DOHH2 (cell line): ENCODE measurements at regions not wholly inside any gene's neighbourhood (a gene's known extent, or its start where the extent isn't known, plus 50 kb on each side); places are given as distances from the start of the nearest gene placed in this dataset.

ENCODE experiments used
- H3F3A ChIP-seq: fragments of 200-600 bp; sonication (generic), shearing (Covaris generic); 2 replicates; pipeline ENCODE4 v1.6.0; 2016; ENCODE audit warnings: antibody characterized with exemption, mild to moderate bottlenecking; ENCODE audit not compliant: control insufficient read depth, insufficient read depth
- H3K27ac ChIP-seq: fragments of 200-600 bp; sonication (generic); 2 replicates; pipeline ENCODE4 v1.5.1; 2014; ENCODE audit warnings: low read depth, mild to moderate bottlenecking, low read length, moderate library complexity
- H3K27me3 ChIP-seq: fragments of 200-600 bp; sonication (generic); 2 replicates; pipeline ENCODE4 v1.6.1; 2014; ENCODE audit warnings: mild to moderate bottlenecking, low read length, mixed read lengths; ENCODE audit not compliant: control insufficient read depth
- H3K36me3 ChIP-seq: fragments of 200-600 bp; sonication (generic); 2 replicates; pipeline ENCODE4 v1.6.1; 2014; ENCODE audit warnings: mild to moderate bottlenecking, low read length, moderate library complexity, mixed read lengths; ENCODE audit not compliant: control insufficient read depth
- H3K4me1 ChIP-seq: fragments of 200-600 bp; sonication (generic); 2 replicates; pipeline ENCODE4 v1.6.1; 2014; ENCODE audit warnings: mild to moderate bottlenecking, low read length, mixed read lengths; ENCODE audit not compliant: control insufficient read depth
- H3K4me2 ChIP-seq: fragments of 200-600 bp; sonication (generic); 2 replicates; pipeline ENCODE4 v1.6.0; 2014; ENCODE audit warnings: mild to moderate bottlenecking, low read length, moderate library complexity
- H3K4me3 ChIP-seq: fragments of 200-600 bp; sonication (generic); 2 replicates; pipeline ENCODE4 v1.5.1; 2014; ENCODE audit warnings: mild to moderate bottlenecking, low read length, mixed read lengths
- H3K79me2 ChIP-seq: fragments of 200-600 bp; sonication (generic); 2 replicates; pipeline ENCODE4 v1.6.1; 2014; ENCODE audit warnings: mild to moderate bottlenecking, low read length, mixed read lengths; ENCODE audit not compliant: control insufficient read depth
- H3K9me2 ChIP-seq: fragments of 200-600 bp; sonication (generic); replicated peaks from 2 replicates; pipeline ENCODE4 v1.6.1; 2014; ENCODE audit warnings: mild to moderate bottlenecking, low read length, mixed read lengths; ENCODE audit not compliant: control insufficient read depth
- H3K9me3 ChIP-seq: fragments of 200-600 bp; sonication (generic); 2 replicates; pipeline ENCODE4 v1.6.1; 2014; ENCODE audit warnings: antibody characterized with exemption, low read length, mixed read lengths; ENCODE audit not compliant: control insufficient read depth, insufficient read depth
- H4K20me1 ChIP-seq: fragments of 200-600 bp; sonication (generic); 2 replicates; pipeline ENCODE4 v1.6.0; 2014; ENCODE audit warnings: low read depth, mild to moderate bottlenecking, antibody characterized with exemption, low read length, moderate library complexity; ENCODE audit not compliant: control insufficient read depth, insufficient read depth
- CTCF ChIP-seq: fragments of 200-600 bp; sonication (generic); IDR thresholded peaks from one replicate; pipeline ENCODE4 v1.5.1; 2014; ENCODE audit warnings: antibody characterized with exemption, mild to moderate bottlenecking, low read depth, low read length; ENCODE audit not compliant: poor library complexity, severe bottlenecking
- EZH2phosphoT487 ChIP-seq: fragments of 200-600 bp; sonication (generic); IDR thresholded peaks from 2 replicates; pipeline ENCODE4 v1.6.1; 2017; ENCODE audit warnings: borderline replicate concordance, mild to moderate bottlenecking, antibody characterized with exemption, low read length, moderate library complexity, mixed read lengths

- Histone ChIP-seq H3F3A (no peaks in the 10 kb centered on the region), H3K9me2 (no peaks in the 10 kb centered on the region), H3K27me3 (no peaks in the 10 kb centered on the region), H3K4me1 (no peaks in the 10 kb centered on the region), H3K79me2 (no peaks in the 10 kb centered on the region), H4K20me1 (no peaks in the 10 kb centered on the region), H3K9me3 (no peaks in the 10 kb centered on the region), H3K4me2 (no peak overlapping the region), H3K27ac (no peak overlapping the region), H3K4me3 (no peak overlapping the region), H3K36me3 (no peaks in the 10 kb centered on the region)
- TF ChIP-seq CTCF (no peak), EZH2phosphoT487 (no peak)
These were observed 729.7 kb upstream of the TBX3 start for GRCh38 chr12:115413626-115414025.

- no peak overlapping the region for H3K4me2 ChIP-seq
- H3K79me2 ChIP-seq: no peaks in the 10 kb centered on the region
- H3K9me3 ChIP-seq: no peaks in the 10 kb centered on the region
- no peaks in the 10 kb centered on the region for H3K9me2 ChIP-seq
- no peak overlapping the region for H3K27ac ChIP-seq
- no peaks in the 10 kb centered on the region for H3K36me3 ChIP-seq
- H3K4me1 ChIP-seq: no peaks in the 10 kb centered on the region
- no peak overlapping the region for H3K4me3 ChIP-seq
- no peaks in the 10 kb centered on the region for H4K20me1 ChIP-seq
- H3F3A ChIP-seq: no peaks in the 10 kb centered on the region
- TF ChIP-seq CTCF (no peak), EZH2phosphoT487 (no peak)
- no peaks in the 10 kb centered on the region for H3K27me3 ChIP-seq
These were observed 728.9 kb upstream of the TBX3 start for GRCh38 chr12:115412831-115413230.

GRCh38 chr12:115411121-115411520, 727.1 kb upstream of the TBX3 start:
- no peaks in the 10 kb centered on the region for H3K9me2 ChIP-seq
- no peaks in the 10 kb centered on the region for H3K4me1 ChIP-seq
- H3K36me3 ChIP-seq: no peaks in the 10 kb centered on the region
- H3K4me2 ChIP-seq: no peak overlapping the region
- H3K27me3 ChIP-seq: no peaks in the 10 kb centered on the region
- no peaks in the 10 kb centered on the region for H3F3A ChIP-seq
- H3K27ac ChIP-seq: no peak overlapping the region
- H4K20me1 ChIP-seq: no peaks in the 10 kb centered on the region
- no peaks in the 10 kb centered on the region for H3K9me3 ChIP-seq
- H3K79me2 ChIP-seq: no peaks in the 10 kb centered on the region
- no peak overlapping the region for H3K4me3 ChIP-seq
- TF ChIP-seq EZH2phosphoT487: no peak
- no peak for TF ChIP-seq CTCF

GRCh38 chr12:115408642-115409041, 724.7 kb upstream of the TBX3 start:
- Histone ChIP-seq H4K20me1 (no peaks in the 10 kb centered on the region), H3K4me2 (no peak overlapping the region), H3K27me3 (no peaks in the 10 kb centered on the region), H3K36me3 (no peaks in the 10 kb centered on the region), H3K27ac (no peak overlapping the region), H3F3A (no peaks in the 10 kb centered on the region), H3K79me2 (no peaks in the 10 kb centered on the region), H3K9me2 (no peaks in the 10 kb centered on the region), H3K4me1 (no peaks in the 10 kb centered on the region), H3K9me3 (no peaks in the 10 kb centered on the region), H3K4me3 (no peak overlapping the region)
- TF ChIP-seq CTCF (no peak), EZH2phosphoT487 (no peak)
